Liver (tissue), 8 donors: ENCODE measurements at regions not wholly inside any gene's neighbourhood (a gene's known extent, or its start where the extent isn't known, plus 50 kb on each side); places are given as distances from the start of the nearest gene placed in this dataset.

Experiments
- DNase-seq: peaks from one replicate; pipeline ENCODE4 v3.0.0-alpha.2; 2017; ENCODE audit warnings: low spot score
- H3K27ac ChIP-seq, 2 donors: one replicate each; pipeline ENCODE4 v1.7.0; 2013; ENCODE audit warnings: inconsistent platforms in 2 of 2, low read length in 2 of 2, control low read depth in 1 of 2, low read depth in 1 of 2, mild to moderate bottlenecking in 1 of 2
- H3K27me3 ChIP-seq, 4 donors: one replicate each; pipeline versions ENCODE4 v1.6.1 to v1.7.0; 2013; ENCODE audit warnings: low read length in 3 of 4, inconsistent platforms in 1 of 4, mild to moderate bottlenecking in 1 of 4, moderate library complexity in 1 of 4; ENCODE audit not compliant: control insufficient read depth in 4 of 4, insufficient read depth in 4 of 4
- H3K36me3 ChIP-seq, 4 donors: one replicate each; pipeline versions ENCODE4 v1.6.1 to v1.7.0; 2013; ENCODE audit warnings: low read length in 3 of 4, mild to moderate bottlenecking in 3 of 4, low read depth in 1 of 4, moderate library complexity in 1 of 4; ENCODE audit not compliant: control insufficient read depth in 4 of 4, insufficient read depth in 3 of 4
- H3K4me1 ChIP-seq, 4 donors: one replicate each; pipeline versions ENCODE4 v1.6.1 to v1.7.0; 2013; ENCODE audit warnings: low read length in 3 of 4, mild to moderate bottlenecking in 3 of 4, moderate library complexity in 1 of 4; ENCODE audit not compliant: control insufficient read depth in 4 of 4, insufficient read depth in 4 of 4
- H3K4me3 ChIP-seq, 3 donors: one replicate each; pipeline versions ENCODE4 v1.6.1 to v1.7.0; 2013; ENCODE audit warnings: low read length in 3 of 3, control low read depth in 1 of 3, low read depth in 1 of 3, mild to moderate bottlenecking in 1 of 3
- H3K9ac ChIP-seq, 2 donors: one replicate each; pipeline ENCODE4 v1.7.0; 2013; ENCODE audit warnings: low read length in 2 of 2, mild to moderate bottlenecking in 2 of 2, moderate library complexity in 2 of 2, control low read depth in 1 of 2, low read depth in 1 of 2
- H3K9me3 ChIP-seq, 4 donors: one replicate each; pipeline versions ENCODE4 v1.6.1 to v1.7.0; 2013; ENCODE audit warnings: low read length in 3 of 4; ENCODE audit not compliant: control insufficient read depth in 4 of 4
- CTCF ChIP-seq: fragments of 150-350 bp; IDR thresholded peaks from 2 replicates; pipeline ENCODE4 v1.5.1; 2017; ENCODE audit warnings: improper control_type of control experiment, low read depth, low read length; ENCODE audit not compliant: missing input control
- EGR1 ChIP-seq, 2 donors: IDR thresholded peaks; 2 replicates each; pipeline ENCODE4 v1.6.1; 2016 to 2018; ENCODE audit warnings: antibody characterized with exemption in 2 of 2, low read depth in 2 of 2
- FOXA2 ChIP-seq: IDR thresholded peaks from 2 replicates; pipeline ENCODE4 v1.6.1; 2016; ENCODE audit warnings: antibody characterized with exemption
- GABPA ChIP-seq, 2 donors: IDR thresholded peaks in 1 of 2; conservative IDR thresholded peaks in 1 of 2; 2 replicates each; pipeline ENCODE4 v1.6.1; 2016; ENCODE audit warnings: antibody characterized with exemption in 2 of 2, mild to moderate bottlenecking in 1 of 2, moderate library complexity in 1 of 2
- HNF4G ChIP-seq: IDR thresholded peaks from 2 replicates; pipeline ENCODE4 v1.6.1; 2016; ENCODE audit warnings: antibody characterized with exemption
- JUND ChIP-seq, 2 donors: IDR thresholded peaks; 2 replicates each; pipeline ENCODE4 v1.6.1; 2016; ENCODE audit warnings: antibody characterized with exemption in 2 of 2
- MAX ChIP-seq: IDR thresholded peaks from 2 replicates; pipeline ENCODE4 v1.6.1; 2016; ENCODE audit warnings: antibody characterized with exemption
- NR2F2 ChIP-seq: IDR thresholded peaks from 2 replicates; pipeline ENCODE4 v1.6.1; 2016; ENCODE audit warnings: antibody characterized with exemption
- RAD21 ChIP-seq, 2 donors: IDR thresholded peaks; 2 replicates each; pipeline ENCODE4 v1.6.1; 2016; ENCODE audit warnings: antibody characterized with exemption in 2 of 2, mild to moderate bottlenecking in 2 of 2
- RXRA ChIP-seq, 2 donors: IDR thresholded peaks; 2 replicates each; pipeline ENCODE4 v1.6.1; 2017 to 2018; ENCODE audit warnings: antibody characterized with exemption in 2 of 2, mild to moderate bottlenecking in 1 of 2
- SP1 ChIP-seq: IDR thresholded peaks from 2 replicates; pipeline ENCODE4 v1.6.1; 2018; ENCODE audit warnings: antibody characterized with exemption, mild to moderate bottlenecking
- TAF1 ChIP-seq: conservative IDR thresholded peaks from 2 replicates; pipeline ENCODE4 v1.6.1; 2016; ENCODE audit warnings: antibody characterized with exemption, mild to moderate bottlenecking
- YY1 ChIP-seq: IDR thresholded peaks from 2 replicates; pipeline ENCODE4 v1.6.1; 2016; ENCODE audit warnings: antibody characterized with exemption, mild to moderate bottlenecking
- WGBS: extraction: QIAGEN DNeasy Blood & Tissue Kit; methylation state at CpG from one replicate; pipeline ENCODE4 v1.1.7; 2013; 5-methylcytosine and 5-hydroxymethylcytosine counted together
- TF ChIP-seq, protein P1 (sequence below): IDR thresholded peaks from 2 replicates; pipeline ENCODE4 v1.6.1; 2016; ENCODE audit warnings: antibody characterized with exemption, mild to moderate bottlenecking
- TF ChIP-seq, protein P2 (sequence below): IDR thresholded peaks from 2 replicates; pipeline ENCODE4 v1.6.1; 2016; ENCODE audit warnings: antibody characterized with exemption
- donor health status: healthy.
- donor health status: healthy.
- donor health status: healthy.
- donor health status: healthy.
- donor health status: healthy.

DNA sequence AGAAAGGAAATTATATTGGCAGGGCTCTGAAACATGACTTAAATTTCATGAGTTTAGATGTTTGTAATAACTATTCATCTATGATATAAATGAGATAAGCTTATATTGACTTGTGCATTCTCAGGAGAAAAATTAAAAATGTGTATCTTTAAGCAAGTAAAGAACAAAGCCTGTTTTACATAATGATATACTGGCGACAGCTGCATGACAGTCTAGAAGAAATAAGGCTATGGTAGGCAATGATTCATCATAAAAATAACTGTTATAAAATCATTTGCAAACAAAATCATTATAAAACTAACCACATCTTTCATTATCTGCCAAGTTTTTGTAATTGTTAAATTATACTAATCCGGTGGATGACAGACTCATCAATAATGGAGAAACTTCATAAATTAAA, 188.1 kb downstream of the ADAM29 start (continued):
- TF ChIP-seq, protein P1, sequence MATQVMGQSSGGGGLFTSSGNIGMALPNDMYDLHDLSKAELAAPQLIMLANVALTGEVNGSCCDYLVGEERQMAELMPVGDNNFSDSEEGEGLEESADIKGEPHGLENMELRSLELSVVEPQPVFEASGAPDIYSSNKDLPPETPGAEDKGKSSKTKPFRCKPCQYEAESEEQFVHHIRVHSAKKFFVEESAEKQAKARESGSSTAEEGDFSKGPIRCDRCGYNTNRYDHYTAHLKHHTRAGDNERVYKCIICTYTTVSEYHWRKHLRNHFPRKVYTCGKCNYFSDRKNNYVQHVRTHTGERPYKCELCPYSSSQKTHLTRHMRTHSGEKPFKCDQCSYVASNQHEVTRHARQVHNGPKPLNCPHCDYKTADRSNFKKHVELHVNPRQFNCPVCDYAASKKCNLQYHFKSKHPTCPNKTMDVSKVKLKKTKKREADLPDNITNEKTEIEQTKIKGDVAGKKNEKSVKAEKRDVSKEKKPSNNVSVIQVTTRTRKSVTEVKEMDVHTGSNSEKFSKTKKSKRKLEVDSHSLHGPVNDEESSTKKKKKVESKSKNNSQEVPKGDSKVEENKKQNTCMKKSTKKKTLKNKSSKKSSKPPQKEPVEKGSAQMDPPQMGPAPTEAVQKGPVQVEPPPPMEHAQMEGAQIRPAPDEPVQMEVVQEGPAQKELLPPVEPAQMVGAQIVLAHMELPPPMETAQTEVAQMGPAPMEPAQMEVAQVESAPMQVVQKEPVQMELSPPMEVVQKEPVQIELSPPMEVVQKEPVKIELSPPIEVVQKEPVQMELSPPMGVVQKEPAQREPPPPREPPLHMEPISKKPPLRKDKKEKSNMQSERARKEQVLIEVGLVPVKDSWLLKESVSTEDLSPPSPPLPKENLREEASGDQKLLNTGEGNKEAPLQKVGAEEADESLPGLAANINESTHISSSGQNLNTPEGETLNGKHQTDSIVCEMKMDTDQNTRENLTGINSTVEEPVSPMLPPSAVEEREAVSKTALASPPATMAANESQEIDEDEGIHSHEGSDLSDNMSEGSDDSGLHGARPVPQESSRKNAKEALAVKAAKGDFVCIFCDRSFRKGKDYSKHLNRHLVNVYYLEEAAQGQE, result no peak
- TF ChIP-seq RAD21 (IDR thresholded peaks at IDR 0.05) (no peak), FOXA2 (no peak)

DNA sequence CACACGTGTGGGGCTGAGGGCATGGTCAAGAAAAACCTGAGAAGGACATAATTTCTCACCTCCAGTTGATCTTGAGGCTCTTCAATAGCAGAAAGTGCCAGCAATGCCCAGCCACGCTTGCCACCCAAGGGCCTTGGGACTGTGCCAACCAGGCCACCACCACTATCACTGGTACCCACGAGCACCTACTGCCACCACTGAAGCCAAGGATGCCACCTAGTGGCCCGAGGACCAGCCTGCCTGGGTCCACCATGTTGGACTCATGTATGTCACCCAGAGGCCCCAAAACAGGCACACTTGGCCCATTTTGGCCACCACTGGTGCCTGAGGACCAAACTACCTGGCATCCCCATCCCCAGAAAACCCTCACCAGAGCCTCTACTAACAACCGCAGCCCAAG, 191.8 kb downstream of the ADAM29 start:
- H3K4me3 ChIP-seq, result no peak overlapping the region
- no peaks in the 10 kb centered on the region for H3K4me1 ChIP-seq
- H3K9me3 ChIP-seq, result peaks cover 0 to 4% (median 1%) of the 10 kb centered on the region in 4 donors
- H3K27ac ChIP-seq, result no peak overlapping the region
- no peaks in the 10 kb centered on the region for H3K27me3 ChIP-seq
- no peak overlapping the region for H3K9ac ChIP-seq
- WGBS, result 68% methylated on average over 5 of the region's 5 CpGs
- no peaks in the 10 kb centered on the region for H3K36me3 ChIP-seq
- DNase-seq, result no peak
- TF ChIP-seq NR2F2 (no peak), RAD21 (IDR thresholded peaks at IDR 0.05) (no peak), RXRA (IDR thresholded peaks at IDR 0.05) (no peak), GABPA (IDR thresholded peaks at IDR 0.05 in 1 of 2, conservative IDR thresholded peaks at IDR 0.05 in 1 of 2) (no peak), FOXA2 (no peak), YY1 (no peak), MAX (no peak), SP1 (no peak), JUND (IDR thresholded peaks at IDR 0.05) (no peak), EGR1 (IDR thresholded peaks at IDR 0.05; ENCODE audit: low read depth in 2 of 2) (no peak), CTCF (no peak), TAF1 (no peak), HNF4G (no peak)
- TF ChIP-seq, protein P2, sequence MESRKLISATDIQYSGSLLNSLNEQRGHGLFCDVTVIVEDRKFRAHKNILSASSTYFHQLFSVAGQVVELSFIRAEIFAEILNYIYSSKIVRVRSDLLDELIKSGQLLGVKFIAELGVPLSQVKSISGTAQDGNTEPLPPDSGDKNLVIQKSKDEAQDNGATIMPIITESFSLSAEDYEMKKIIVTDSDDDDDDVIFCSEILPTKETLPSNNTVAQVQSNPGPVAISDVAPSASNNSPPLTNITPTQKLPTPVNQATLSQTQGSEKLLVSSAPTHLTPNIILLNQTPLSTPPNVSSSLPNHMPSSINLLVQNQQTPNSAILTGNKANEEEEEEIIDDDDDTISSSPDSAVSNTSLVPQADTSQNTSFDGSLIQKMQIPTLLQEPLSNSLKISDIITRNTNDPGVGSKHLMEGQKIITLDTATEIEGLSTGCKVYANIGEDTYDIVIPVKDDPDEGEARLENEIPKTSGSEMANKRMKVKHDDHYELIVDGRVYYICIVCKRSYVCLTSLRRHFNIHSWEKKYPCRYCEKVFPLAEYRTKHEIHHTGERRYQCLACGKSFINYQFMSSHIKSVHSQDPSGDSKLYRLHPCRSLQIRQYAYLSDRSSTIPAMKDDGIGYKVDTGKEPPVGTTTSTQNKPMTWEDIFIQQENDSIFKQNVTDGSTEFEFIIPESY, result no peak
- TF ChIP-seq, protein P1, result no peak
